Activated CD8-positive, alpha-beta memory T cell treated with anti-CD3 and anti-CD28 coated beads for 24 hours (primary cell): ENCODE measurements at regions not wholly inside any gene's neighbourhood (a gene's known extent, or its start where the extent isn't known, plus 50 kb on each side); places are given as distances from the start of the nearest gene placed in this dataset.
"Not testable (repeated sequence)": the region's sequence is repeated elsewhere in the genome, so short reads cannot be mapped to it uniquely, and the experiment has no call there.

Source experiments
- DNase-seq: peaks from one replicate; pipeline ENCODE4 v3.0.0-alpha.2; 2020

GRCh38 chr14:104389326-104390220 is 190.0 kb upstream of the C14orf180 start:
- DNase-seq = peak; percentile 61

DNA sequence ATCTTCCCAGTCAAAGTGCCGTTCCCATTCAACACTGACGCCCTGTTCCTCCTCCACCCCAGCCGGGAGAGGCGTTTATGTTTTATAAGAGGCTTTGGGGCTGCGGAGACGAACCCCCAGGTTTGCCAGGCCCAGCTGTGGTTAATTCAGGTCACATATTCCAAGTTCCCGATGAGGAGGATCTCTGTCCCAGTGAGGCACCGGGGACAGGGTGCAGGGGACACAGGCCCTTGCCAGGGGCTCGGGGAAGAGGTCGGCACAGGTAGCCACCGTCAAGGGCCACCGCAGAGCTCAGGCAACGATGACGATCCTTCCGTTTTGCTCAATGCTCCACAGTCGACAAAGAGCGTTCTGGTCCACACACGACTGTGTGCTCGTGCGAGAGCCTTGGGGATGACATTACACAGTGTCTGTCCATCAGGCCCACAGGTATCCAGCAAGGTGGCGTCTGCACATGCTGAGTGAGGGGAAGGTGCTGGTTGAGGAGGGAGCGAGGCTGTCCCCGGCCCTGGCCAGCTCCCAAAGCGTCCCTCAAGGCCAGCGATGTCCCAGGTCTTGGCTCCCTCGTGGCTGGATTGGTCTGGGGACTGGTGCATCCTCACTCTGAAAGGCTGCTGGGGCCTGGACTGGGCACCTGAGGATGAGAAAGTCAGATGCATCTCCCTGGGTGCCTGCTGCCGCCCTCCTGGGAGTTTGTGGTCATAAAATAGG is 189.2 kb upstream of the C14orf180 start:
- DNase-seq = peak; percentile 59

DNA sequence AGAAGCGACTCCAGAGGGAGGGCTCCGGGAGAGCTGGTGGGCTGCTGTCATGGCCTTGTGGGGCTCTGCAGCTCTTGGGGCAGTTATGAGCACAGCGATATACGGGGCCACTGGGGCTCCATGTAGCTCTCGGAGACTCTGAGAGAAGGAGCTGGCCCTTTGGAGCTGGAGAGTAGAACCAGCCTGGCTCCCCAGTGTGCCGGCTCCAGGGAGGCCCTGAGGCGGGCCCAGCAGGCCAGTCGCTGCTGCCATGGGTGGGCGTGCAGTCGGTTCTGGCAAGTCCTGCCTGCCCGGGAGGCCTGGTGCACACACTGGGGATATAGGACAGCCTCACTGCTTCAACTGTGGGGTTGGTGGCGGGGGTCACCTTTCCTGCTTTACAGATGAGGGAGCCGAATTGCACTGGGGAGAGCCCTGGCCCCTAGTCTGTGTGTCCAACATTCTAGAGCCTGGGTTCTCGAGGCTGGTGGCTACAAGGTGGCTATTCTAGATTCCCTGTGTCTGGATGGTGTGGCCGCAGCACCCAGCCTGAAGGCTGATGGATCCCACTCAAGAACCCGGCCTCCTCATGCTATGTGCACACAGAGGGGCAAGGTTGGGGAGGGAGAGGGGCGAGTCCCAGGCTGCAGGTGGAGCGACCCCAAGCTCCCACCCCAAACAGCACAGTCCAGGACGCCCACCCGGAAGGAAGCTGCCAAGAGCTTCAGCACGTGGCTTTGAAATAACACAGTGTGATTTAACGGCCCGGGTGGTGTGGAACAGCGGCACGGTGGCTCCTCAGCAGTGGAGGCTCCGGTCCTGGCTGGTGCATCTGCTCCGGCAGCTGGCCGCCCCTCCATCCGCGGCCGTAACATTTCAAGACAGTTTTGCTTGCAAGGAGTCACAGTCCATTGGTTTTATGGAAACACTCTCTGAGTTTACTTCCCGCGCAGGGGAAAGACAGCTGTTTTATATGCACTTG is 188.3 kb upstream of the C14orf180 start:
- peak; percentile 62 for DNase-seq

- peak; percentile 67 for DNase-seq
Measured at GRCh38 chr14:104392001-104392395, 187.6 kb upstream of the C14orf180 start.

- DNase-seq = peak; percentile 58
Measured at GRCh38 chr14:104392396-104393198, 187.0 kb upstream of the C14orf180 start.

DNA sequence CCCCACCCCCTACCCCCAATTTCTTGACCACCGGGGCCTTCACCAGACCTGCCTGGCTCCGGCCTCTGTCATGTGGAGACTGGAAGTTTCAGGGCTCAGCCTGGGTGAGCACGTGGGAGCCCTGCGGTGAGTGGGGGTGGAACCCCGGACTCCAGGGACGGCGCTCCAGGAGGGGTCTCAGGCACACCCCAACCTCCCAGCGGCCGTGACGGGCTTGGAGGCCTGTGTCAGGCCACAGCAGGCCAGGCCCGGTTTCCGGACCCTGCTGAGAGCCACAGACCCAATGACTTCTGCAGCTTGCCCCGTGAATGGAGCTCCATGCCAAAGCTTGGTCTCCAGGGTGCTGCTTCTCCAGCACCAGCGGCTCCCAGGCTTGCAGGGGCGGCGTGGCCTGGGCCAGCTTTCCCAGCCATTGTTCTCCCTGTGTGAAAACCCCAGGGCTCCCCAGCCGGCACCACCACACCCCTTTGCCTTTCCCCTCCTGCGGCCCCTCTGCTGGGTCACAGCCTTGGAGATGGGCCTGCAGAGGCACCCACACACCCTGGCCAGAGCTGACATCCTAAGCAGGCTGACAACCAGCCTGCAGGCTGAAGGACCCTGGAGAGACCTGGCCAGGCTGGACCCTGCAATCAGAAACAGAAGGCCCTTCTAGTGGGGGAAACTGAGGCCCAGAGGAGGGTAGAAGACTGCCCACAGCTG is 186.2 kb upstream of the C14orf180 start:
- DNase-seq = no peak

DNA sequence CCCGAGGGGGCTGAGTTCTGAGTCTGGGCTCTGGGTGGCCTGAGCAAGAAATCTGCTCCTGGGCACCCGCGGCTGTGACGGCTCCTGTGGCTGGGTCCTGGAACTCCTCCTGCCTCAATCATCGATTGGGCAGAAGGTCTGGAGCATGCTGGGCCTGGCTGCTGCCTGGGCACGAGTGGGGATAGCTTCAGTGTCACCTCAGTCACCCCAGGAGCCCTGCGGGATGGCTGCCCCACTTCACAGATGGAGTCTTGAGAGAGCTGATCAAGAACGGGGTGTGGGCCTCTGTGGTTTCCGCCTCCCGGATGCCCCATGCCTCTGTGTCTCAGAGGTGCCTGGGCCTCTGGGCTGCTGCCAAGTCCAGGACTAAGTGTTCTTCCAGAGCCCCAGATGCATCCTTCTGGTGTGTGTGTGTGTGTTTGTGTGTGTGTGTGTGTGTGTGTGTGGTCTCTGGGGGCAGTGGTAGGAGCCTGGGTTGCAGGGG is 185.6 kb upstream of the C14orf180 start:
- peak; percentile 74 for DNase-seq

- DNase-seq = peak; percentile 64
Measured at GRCh38 chr14:104394409-104394851, 185.1 kb upstream of the C14orf180 start.

GRCh38 chr14:104395276-104395675 is 184.3 kb upstream of the C14orf180 start:
- DNase-seq = no peak

GRCh38 chr14:104395941-104396681 is 183.5 kb upstream of the C14orf180 start:
- DNase-seq = no peak

- DNase-seq = no peak
Measured at GRCh38 chr14:104396682-104397470, 182.7 kb upstream of the C14orf180 start.

DNA sequence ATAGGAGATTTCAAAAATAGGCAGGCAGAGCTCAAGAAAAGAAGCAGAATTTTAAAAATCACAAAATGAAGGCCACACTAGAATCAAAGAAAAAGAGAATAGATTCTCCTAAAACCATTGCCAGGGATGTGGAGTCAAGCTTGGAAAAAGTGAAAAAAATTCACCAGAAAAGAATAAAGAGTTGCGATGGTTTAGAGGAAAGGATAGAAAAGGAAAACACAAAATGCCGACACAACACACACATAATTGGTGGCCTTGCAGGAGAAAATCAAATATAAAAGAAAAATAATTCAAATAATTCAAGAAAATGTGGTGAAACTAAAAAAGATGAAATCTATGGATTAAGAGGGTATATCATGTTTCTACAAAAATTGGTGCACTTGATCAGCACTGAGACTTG is 181.6 kb upstream of the C14orf180 start:
- DNase-seq = no peak

GRCh38 chr14:104398656-104399055 is 180.9 kb upstream of the C14orf180 start:
- DNase-seq = no peak

DNA sequence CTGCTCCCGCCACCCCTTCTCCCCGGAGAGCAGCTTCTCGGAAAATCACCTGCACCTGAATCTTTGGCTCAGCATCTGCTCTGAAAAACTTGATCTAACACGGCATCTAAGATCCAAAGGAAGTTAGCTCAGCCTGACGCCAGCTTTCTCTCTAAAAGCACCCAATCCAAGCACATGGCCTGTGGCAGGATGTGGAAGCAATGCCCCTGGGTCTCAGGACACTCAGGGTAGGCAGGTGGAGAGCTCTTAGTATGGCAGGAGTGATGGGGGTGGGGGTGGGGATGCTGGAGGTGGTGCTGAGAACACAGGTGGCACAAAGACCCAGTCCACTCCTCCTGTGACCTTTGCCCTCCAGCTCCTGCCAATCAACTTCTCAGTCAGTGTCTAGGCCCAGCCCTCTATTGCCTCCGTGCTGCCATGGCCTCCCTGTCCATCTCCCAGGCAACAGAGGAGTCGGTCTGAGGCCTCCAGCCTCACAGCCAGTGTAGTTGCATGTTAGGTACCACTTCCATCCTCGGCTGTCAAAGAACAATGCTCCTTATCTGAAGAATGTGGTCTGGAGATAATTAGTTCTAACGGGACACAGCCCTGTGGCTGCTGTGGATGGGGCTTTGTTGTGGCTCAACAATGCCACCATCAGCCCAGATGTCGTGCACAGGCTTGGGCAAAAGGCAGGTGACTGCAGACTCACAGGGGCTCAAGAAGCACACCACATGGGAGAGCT is 180.0 kb upstream of the C14orf180 start:
- no peak for DNase-seq

- DNase-seq = no peak
Measured at GRCh38 chr14:104400355-104400754, 179.2 kb upstream of the C14orf180 start.

- peak; percentile 33 for DNase-seq
Measured at GRCh38 chr14:104401785-104402184, 177.8 kb upstream of the C14orf180 start.

DNA sequence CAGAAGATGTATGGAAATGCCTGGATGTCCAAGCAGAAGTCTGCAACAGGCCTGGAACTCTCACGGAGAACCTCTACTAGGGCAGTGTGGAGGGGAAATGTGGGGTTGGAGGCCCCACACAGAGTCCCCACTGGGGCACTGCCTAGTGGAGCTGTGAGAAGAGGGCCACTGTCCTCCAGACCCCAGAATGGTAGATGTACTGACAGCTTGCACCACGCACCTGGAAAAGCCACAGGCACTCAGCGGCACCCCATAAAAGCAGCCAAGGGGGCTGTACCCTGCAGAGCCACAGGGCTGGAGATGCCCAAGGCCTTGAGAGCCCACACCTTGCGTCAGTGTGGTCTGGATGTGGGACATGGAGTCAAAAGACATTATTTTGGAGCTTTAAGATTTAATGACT is 177.3 kb upstream of the C14orf180 start:
- DNase-seq = not testable (repeated sequence)

DNA sequence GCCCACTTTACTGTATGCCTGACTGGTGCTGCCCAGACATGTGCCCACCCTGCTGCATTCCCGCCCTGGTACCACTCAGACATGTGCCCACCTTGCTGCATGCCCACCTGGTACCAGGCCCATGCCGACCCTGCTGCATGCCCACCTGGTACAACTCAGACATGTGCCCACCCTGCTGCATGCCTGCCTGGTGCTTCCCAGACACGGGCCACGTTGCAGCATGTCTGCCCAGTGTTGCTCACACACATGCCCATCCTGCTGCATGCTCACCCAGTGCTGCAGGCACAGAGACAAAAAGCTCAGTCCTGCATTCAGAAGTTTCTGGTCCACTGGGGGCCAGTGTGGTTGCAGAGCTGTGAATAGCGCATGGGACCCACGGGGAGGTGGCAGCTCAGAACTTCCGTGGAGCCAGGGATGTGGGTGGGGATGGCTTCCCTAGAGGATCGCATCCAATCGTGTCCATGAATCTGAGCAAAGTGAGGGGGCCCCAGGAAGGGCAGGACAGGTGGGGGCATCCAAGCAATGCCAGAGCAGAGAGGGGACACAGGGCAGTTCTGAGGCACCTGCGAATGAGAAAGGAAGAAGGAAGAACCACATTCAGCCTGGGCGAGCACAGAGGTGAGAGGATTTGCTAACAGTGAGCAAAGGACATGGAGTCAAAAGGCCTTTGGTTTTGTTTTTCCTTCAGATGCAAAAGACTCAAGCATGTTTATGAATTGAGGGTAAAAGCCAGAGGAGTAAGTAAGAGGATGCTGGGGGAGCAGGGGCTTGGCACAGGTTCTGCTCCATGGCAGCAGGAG is 175.9 kb upstream of the C14orf180 start:
- peak; percentile 35 for DNase-seq
